ENCODE measurements at regions not wholly inside any gene's neighbourhood (a gene's known extent, or its start where the extent isn't known, plus 50 kb on each side); places are given as distances from the start of the nearest gene placed in this dataset.
"Not testable (repeated sequence)": the region's sequence is repeated elsewhere in the genome, so short reads cannot be mapped to it uniquely, and the experiment has no call there.

DNA sequence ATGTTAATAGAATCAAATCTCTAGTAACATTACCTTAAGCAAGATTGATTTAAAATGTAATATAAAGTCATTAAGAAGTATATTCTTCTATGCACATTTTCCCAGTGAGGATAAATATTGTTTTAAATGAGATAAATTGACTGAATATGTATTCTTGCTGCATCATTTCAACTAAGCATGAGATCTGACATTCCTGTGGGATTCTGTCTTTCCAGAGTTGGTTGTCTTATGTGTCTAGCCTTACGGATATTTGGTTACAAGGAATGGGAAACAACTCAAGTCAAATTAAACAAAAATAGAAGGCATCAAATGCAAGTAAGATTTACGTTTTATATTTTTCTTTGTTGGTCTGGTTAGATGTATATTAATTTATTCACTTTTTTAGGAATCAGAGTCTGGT lies 287.5 kb downstream of the PTGER3 start:
- DNase-seq, result no peak

DNA sequence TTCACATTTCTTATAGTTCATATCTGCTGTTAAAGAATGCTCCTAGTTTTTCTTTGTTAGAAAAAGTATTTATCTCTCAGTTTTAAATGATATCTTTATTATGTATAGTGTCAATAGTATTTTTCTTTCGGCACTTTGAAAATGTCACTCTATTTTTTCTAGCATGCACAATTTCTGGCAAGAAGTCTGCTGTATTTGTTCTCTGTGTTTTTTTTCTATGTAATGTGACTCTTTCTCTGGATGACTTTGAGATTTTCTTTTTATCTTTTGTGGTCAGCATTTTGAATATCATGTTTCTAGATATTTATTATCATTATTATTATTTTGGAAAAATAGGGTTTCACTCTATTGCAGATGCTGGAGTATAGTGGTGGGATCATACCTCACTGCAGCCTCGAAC lies 285.2 kb downstream of the PTGER3 start:
- DNase-seq, result no peak

DNA sequence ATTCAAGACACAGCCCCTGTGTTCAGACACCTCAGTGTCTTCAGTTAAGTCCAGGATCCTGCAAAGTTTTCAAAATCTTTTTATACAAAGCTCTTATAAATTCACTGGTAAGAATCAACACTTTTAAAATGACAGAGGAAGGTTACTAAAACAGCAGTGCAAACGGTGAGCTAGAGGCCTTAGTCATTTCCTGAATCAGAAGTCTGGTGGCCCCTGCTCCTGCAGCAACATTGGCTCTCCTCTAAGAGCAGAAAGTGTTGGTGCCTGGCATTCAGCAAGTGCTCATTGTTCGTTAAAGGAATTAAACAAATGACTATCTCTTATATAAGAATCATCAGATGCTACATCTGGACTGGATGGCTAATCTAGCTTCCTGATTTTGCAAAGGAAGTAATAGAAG lies 282.9 kb downstream of the PTGER3 start:
- DNase-seq, result no peak

DNA sequence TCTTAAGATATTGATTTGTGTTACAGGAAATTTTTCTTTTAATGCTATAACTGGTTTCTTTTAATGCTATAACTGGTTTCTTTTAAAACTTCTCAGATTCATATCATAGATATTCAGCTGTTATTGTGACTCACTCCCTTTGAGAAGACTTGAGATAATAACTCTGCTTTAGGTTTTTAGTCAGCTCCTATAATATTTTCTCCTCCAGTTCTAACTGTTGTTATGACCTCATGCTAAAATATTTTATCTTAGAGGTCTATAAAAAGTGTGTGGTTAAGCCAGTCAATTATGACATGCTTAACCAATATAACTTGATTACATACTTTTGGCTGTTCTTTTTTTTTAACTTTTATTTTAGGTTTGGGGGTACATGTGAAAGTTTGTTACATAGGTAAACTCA lies 280.2 kb downstream of the PTGER3 start:
- DNase-seq, result no peak

DNA sequence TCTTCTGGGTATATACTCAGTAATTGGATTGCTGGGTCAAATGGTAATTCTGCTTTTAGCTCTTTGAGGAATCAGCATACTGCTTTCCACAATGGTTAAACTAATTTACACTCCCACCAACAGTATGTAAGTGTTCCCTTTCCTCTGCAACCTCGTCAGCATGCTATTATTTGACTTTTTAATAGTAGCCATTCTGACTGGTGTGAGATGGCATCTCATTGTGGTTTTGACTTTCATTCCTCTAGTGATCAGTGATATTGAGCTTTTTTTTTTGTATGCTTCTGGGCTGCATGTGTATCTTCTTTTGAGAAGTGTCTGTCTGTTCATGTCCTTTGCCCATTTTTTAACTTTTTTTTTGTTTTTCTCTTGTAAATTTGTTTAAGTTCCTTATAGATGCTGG lies 279.4 kb downstream of the PTGER3 start:
- no peak for DNase-seq

DNA sequence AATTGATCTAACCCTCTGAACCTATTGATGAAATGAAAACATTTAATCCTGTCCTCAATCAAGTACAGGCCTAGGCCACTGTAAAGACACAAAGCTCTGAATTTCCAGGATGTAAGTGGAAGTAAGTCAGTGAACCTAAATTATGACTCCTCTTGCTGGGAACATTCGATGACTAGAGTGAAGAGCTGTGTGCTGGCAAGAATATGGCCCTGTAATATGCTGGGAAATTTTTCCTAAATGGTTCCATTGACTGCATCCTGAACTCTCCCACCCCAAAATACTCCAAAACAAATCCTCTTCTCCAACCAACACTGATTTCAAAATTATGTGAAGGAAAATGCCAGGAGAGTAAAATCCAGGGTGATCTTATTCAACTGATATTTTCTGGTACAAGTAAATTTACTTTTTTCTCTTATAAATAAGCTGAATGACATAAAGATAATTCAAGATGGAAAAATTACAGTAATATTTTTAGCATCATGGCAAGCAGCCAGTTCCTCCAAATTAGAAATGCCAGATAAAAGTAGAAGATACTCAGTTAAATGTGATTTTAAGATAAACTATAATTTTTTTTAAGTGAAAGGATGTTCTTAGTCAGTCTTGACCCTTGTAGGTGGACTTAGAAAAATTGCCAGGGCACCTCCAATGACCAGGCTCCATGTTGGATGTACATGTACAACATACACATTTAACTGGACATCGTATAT lies 269.4 kb downstream of the PTGER3 start:
- no peak for DNase-seq

DNA sequence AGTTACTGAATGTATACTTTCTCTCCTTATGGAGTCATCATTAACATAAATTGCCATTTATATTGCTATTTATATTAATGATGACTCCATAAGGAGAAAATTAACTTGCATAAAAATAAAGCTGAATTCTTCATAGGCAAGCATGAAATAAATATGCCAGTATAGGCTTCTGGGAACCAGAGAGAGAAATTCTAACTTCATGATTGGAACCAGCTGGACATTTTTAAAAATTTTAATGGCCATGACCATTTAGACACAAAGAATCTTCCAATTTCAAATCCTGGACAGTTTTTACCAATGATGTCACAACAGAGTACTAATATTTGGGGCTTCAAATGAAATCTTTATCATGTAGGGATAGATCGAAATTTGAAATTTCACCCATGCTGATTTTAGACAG lies 268.7 kb downstream of the PTGER3 start:
- no peak for DNase-seq

DNA sequence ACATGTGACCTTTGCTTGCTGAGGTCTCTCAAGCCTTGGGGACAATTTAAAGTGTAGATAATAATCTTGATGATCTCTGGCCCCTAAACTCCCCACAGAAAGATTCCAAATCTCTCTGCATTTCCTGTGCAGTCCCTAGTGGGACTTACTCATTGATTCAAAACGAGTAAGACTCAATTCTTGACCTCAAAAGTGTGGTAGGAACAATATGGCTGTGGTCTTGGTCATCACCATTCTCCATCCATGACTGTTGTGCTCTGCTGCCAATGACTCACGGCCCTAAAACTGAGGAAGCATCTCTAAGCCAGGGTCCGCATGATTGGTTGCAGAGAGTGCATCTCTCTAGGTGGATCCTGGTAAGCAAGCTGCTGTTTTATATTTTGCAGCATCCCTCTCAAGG lies 268.0 kb downstream of the PTGER3 start:
- DNase-seq, result no peak

DNA sequence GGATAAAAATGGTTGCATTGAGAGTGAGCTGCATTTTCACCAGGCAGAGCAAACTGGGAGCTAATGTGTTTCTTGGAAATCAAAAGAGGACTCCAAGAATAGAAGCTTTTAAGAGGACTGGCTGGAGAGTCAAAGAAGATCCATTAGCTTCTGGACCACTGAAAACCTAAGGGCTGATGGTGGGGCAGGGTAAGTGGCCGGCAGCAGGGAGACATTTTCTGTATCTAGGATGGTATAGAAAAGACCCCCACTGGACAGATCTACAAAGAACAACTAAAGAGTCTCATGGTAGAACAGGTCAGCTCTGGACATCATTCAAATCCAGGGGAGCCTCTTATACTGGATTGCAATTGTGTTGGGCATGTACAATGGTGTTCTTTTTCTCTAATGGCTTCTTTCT lies 262.3 kb downstream of the PTGER3 start:
- DNase-seq, result no peak

DNA sequence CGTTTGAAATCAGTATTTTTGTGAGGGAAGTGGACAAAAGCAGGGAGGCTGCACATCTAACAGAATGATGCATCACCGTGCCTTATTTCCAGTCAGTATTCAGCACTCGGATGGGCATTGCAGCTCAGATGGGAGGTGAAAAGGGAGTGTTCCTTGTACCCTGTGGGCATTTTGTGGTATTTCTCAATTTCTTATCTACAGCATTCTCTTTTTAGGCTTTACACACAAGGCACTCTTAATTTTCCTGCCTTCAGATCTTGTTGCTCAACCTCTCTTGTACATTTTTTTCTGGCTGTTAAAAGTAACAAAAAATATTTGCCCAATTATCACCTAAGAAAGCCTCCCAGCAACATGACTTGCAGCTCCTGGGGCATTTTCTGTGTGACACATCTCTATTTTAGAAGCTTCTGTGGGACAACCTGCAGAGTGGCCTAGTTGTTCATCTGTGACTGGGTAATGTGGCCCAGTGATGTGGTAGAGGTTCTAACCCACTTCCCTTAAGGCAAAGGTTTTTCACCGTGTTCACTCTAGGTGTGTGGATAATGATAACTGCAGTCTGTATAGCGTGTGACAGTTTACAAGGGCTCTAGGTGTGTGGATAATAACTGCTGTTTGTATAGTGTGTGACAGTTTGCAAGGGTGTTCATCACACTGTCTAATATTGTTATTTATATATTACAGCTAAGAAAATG lies 257.2 kb downstream of the PTGER3 start:
- no peak for DNase-seq

DNA sequence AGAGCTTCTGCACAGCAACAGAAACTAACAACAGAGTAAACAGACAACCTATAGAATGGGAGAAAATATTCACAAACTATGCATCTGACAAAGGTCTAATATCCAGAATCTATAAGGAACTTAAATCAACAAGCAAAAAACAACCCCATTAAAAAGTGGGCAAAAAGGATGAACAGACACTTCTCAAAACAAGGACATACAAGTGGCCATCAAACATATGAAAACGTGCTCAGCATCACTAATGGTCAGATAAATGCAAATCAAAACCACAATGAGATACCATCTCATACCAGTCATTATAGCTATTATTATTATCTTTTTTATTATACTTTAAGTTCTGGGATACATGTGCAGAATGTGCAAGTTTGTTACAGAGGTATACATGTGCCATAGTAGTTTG lies 252.6 kb downstream of the PTGER3 start:
- not testable (repeated sequence) for DNase-seq

DNA sequence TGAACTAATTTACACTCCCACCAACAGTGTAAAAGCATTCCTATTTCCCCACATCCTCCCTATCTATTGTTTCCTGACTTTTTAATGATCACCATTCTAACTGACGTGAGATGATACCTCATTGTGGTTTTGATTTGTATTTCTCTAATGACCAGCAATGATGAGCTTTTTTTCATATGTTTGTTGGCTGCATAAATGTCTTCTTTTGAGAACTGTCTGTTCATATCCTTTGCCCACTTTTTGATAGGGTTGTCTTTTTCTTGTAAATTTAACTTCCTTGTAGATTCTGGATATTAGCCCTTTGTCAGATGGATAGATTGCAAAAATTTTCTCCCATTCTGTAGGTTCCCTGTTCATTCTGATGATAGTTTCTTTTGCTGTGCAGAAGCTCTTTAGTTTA lies 251.3 kb downstream of the PTGER3 start:
- DNase-seq, result not testable (repeated sequence)

DNA sequence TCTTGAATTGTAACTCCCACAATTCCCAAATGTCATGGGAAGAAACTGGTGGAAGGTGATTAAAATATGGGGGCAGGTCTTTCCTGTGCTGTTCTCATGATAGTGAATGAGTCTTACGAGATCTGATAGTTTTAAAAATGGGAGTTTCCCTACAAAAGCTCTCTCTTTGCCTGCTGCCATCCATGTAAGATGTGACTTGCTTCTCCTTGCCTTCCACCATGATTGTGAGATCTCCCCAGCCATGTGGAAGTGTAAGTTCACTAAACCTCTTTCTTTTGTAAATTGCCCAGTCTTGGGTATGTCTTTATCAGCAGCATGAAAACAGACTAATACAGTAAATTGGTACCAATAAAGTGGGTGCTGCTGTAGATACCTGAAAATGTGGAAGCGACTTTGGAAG lies 245.0 kb downstream of the PTGER3 start:
- not testable (repeated sequence) for DNase-seq

DNA sequence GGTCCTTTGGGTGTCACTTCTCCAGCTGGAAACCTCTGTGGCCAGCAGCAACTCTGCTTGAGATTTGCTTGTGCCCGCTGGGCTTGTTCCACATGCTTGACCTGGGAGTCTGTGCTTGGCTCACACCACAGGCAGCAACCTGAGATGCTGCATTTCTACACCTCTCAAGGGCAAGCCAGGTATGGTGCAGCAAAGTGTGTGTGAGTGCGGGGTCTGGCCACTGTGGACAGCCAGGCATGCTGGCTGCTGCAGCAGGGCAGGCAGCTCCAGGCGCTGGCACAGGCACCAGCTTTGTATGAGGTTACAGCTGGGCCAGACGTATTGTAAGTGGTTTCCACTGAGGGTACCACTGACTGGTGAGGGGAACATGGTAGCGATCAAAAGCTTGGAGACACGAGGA lies 242.0 kb downstream of the PTGER3 start:
- no peak for DNase-seq

DNA sequence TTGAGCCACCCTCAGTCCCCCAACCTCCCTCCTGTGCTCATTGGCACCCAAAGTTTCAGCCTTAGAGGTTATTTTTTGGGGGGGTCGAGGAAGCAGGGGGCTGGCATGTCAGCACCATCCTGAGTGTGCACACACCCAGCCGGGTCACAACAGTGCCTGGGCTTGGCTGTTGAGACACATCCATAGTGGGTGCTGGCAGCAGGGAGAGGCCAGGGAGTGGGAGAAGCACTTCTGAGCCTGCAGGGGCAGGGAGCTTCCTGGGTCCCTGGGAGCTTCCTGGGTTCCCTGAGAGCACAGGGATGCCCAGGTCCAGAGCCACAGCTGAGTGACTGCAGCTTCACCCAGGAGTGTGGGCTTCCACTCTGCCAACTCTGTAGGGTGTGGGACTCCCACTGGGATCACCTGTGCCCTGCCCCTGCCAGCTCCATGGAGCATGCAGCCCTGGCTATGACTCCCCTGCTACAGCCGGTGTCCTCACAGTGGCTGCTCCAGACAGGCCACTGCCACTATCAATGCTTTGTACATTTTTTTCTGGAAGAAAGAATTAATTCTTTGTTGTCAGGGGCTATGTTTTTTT lies 240.4 kb downstream of the PTGER3 start:
- no peak for DNase-seq

DNA sequence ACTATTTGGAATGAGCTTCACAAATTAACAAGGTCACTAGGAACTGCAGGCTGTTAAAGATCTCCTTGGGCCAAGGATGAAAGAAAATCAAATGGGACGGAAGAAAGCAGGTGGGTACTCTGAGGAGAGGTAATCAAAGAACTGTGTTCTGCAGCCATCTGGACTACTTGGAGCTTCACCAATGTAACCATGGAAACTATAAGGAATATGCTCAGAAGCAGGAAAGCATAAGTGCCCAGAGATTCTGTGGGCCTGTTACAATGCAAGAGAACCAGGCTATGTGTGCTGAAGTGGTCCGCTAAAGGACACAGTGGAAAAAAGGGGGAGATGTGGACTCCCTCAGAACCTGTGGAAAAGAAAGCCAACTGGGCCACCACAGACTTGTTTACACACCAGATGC lies 238.5 kb downstream of the PTGER3 start:
- DNase-seq, result peak; percentile 66

DNA sequence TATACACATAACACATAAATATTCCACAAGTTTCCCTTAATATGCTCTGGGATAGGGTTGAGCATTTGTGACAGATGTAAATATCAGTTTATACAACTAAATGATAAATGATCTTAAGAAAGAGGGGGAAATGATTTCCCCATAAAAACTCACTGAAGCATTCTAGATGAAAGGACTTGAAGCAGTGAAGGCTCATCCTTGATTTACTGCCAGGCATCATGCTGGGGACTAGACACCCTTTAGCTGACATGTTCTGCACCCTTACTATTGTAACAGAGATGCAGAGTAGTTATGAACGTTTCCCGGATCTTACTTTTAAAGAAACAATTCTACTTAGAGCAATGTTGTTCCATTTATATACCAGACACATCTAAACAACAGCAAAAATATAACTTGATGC lies 235.8 kb downstream of the PTGER3 start:
- no peak for DNase-seq

DNA sequence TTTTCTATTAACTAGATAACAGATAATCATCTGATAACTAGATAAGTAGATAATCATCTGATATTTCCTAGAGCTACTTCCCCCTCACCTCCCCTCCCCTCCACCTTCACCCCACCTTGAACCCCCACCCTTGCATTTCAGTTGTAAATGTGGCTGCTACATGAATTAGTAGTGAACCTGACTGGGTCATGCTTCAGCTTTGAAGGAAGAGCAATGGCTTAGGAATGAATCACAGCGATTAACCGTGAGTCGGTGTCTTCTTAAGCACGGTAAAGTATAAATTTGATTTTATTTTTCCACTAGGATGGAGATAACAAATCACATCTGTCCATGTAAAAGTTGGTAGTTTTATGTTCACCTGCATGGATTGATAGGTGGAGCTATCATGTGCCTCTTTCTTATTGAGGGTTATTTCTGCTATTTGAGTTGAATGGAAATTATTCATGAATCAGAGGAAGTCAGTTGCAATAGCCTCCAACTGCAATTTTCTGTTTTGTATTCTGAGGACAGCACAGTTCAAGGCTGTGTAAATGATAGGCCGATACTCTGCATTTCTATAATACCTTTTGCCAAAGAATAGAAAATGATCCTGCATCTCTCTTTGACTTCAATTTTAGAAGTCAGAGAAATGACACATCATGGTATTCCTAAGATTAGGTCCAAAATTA lies 235.0 kb downstream of the PTGER3 start:
- no peak for DNase-seq

DNA sequence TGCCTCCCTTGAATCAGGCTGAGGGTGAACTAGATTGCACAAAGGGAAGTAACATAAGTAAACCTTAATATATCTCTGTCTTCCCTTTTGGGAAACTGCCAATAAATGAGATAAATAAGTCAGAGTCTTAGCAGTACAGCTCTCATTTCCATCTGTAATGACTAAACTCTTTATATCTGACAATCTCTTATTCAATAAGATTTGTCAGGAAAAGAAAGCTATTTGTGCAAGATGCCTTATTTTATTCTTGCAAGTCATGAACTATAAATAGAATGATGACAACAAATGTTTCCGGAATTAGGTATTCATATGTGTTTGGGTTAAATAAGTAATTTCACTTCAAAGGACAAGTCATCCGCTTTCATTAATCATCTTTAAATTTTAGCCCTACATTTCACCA lies 229.2 kb downstream of the PTGER3 start:
- DNase-seq, result no peak

DNA sequence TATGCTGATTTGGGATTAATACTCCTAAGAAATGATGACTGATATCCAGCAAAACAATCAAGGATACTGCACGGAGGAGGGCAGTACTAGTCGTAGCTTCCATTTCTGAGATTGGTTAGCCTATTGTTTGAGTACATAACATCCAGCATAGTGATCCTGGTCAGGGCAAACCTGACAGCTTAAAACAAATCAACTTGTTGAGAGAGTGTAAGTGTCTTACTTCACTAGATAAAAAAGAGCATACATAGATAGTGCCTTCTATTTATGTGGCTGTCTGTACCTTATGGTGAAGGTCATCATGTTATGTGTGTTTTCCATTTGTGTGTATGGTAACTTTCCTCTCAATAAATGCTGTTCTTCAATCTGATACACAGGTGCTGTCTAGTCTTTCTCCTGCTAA lies 228.4 kb downstream of the PTGER3 start:
- no peak for DNase-seq

DNA sequence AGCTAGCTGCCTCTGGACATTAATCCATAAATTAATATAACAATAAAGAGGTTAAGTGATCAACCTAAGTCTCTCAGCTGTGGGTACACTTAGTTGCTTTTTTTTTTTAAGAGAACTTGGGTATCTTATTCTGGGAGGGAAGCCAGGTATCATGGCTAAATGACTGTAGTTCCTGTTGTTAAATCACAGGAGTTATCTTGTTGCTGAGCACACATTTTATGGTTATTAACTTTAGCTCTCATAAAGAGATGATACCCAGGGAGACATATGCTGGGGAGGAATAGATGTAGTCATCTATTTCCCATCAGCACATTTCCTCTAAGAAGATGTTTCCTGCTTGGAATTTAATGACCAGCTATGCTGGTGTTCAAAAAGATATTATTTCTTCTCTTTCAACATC lies 227.8 kb downstream of the PTGER3 start:
- no peak for DNase-seq

DNA sequence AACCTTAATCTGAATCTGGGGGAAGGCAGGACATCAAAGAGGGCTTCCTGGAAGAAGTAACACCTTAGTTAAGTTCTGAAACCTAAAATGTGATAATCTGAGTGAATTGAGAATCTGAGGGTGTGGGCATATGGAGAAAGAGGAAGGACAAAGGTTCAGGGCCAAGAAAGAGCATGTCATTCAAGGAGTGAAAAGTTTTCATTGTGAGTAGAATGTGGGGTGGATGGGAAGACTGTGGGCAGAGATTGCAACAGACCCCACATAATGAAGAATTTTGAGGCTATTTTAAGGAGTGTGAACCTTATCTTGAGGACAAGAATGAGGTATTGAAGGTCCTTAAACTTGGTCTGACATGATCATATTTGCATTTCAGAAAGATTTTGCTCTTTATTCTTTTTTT lies 227.2 kb downstream of the PTGER3 start:
- DNase-seq, result no peak

DNA sequence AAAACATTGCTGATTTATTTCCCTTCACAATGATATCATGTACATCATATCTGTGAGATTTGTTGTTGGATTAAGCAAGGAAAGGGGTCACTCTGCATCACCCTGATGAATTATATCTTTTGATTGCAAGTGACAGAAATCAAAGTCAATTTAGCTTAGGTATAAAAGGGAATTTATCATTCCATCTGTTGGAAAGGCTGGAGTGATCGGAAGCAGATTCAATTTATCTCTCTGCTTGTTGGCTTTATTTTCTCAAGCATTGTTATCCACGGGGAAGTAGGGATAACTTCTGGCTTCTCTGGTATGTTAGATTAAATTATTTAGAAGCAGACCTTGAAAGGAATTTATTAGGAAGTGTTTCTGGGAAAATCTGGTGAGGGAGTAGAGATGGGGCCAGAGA lies 226.6 kb downstream of the PTGER3 start:
- no peak for DNase-seq

DNA sequence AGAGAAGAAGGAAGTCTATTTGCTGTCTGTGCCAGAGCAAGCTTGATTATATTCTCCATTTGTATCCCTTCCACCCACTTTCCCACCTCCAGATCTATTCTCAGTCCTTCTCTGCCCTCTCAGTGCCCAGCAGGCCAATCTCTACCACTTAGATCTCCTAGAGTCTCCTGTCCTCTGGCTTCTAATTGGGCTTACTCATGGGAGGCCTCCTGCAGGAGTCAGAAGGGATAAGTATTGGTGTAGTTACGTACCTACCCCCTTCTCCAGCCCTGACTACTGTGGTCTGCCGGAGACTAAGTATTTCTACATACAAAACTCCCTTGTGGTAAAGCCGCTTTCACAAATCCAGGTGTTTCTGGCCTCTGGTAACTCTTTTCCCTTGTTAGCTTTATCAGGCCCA lies 221.2 kb downstream of the PTGER3 start:
- no peak for DNase-seq
